Smooth muscle cell (in vitro differentiated cells): ENCODE measurements at regions not wholly inside any gene's neighbourhood (a gene's known extent, or its start where the extent isn't known, plus 50 kb on each side); places are given as distances from the start of the nearest gene placed in this dataset.
A peak's percentile ranks its signal among the peaks of the same experiment; 100 is the strongest.

Source experiments
- DNase-seq: peaks from one replicate; lab custom pipeline; 2025; ENCODE audit not compliant: unreplicated experiment; lab: John Stamatoyannopoulos, UW
- H2AFZ ChIP-seq: fragments of 200-600 bp; sonication (generic); 2 replicates; pipeline ENCODE4 v1.6.0; 2016; ENCODE audit warnings: antibody characterized with exemption, low read depth, mild to moderate bottlenecking
- H3F3A ChIP-seq: fragments of 200-600 bp; sonication (generic); 2 replicates; pipeline ENCODE4 v1.6.0; 2017; ENCODE audit warnings: antibody characterized with exemption, low read depth
- H3K27ac ChIP-seq: fragments of 200-600 bp; sonication (generic); 2 replicates; pipeline ENCODE4 v1.5.1; 2016; ENCODE audit warnings: low read depth, mild to moderate bottlenecking
- H3K27me3 ChIP-seq: fragments of 200-600 bp; sonication (generic); 2 replicates; pipeline ENCODE4 v1.6.1; 2016; ENCODE audit warnings: low read depth, mild to moderate bottlenecking
- H3K36me3 ChIP-seq: fragments of 200-600 bp; sonication (generic); 2 replicates; pipeline ENCODE4 v1.5.1; 2016; ENCODE audit warnings: low read depth
- H3K4me1 ChIP-seq: fragments of 200-600 bp; sonication (generic); 2 replicates; pipeline ENCODE4 v1.5.1; 2016; ENCODE audit warnings: low read depth
- H3K4me2 ChIP-seq: fragments of 200-600 bp; sonication (generic); 2 replicates; pipeline ENCODE4 v1.6.0; 2016; ENCODE audit warnings: mild to moderate bottlenecking
- H3K4me3 ChIP-seq: fragments of 200-600 bp; sonication (generic); 2 replicates; pipeline ENCODE4 v1.5.1; 2016; ENCODE audit warnings: mild to moderate bottlenecking
- H3K79me2 ChIP-seq: fragments of 200-600 bp; sonication (generic); 2 replicates; pipeline ENCODE4 v1.6.0; 2016; ENCODE audit warnings: low read depth, mild to moderate bottlenecking
- H3K9ac ChIP-seq: fragments of 200-600 bp; sonication (generic); 2 replicates; pipeline ENCODE4 v1.6.0; 2016; ENCODE audit warnings: low read depth
- H3K9me3 ChIP-seq: fragments of 200-600 bp; sonication (generic); replicated peaks from 2 replicates; pipeline ENCODE4 v1.5.1; 2016; ENCODE audit warnings: low read depth
- H4K20me1 ChIP-seq: fragments of 200-600 bp; sonication (generic); 2 replicates; pipeline ENCODE4 v1.6.0; 2016; ENCODE audit warnings: low read depth
- WGBS: methylation state at CpG from one replicate; pipeline ENCODE4 v1.1.7; 2016; ENCODE audit warnings: low lambda C conversion rate; 5-methylcytosine and 5-hydroxymethylcytosine counted together
- TF ChIP-seq, protein P1 (sequence below): fragments of 200-600 bp; sonication (generic); IDR thresholded peaks from 2 replicates; pipeline ENCODE4 v1.5.1; 2017; ENCODE audit warnings: borderline replicate concordance, mild to moderate bottlenecking, antibody characterized with exemption; ENCODE audit not compliant: insufficient read depth, poor library complexity, severe bottlenecking

DNA sequence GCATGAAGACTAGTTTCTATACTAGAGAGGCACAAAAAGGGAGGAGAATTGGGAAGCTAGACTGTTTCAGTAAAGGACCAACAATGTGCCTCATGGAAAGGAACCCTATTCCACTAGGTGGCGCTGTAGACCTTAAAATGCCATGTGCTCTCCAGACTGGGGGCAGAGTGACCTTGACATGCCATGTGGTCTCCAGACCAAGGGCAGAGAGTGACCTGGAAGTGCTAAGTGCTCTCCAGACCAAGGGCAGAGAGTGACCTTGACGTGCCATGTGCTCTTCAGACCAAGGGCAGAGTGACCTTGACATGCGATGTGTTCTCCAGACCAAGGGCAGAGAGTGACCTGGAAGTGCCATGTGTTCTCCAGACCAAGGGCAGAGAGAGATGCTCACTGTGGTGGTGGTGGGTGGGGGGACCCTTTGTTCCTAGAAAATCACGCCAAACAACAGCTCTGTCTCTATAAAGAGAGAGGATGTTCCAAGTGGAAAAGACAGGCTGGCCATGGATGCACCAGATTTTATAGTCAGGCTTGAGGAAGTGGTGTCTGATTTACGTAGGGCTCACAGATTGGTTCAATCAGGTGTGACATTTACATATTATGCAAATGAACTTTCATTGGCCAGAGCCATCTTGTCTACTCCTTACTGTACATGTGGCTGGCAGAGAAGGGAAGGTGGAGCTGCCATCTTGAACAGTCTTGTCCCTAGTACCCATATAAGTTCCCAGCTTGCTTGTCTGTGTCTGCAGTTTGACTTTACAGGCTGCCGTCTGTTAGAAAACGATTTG lies 344.0 kb upstream of the DDX18 start:
- no peaks in the 10 kb centered on the region for H3K27me3 ChIP-seq
- no peaks in the 10 kb centered on the region for H3K4me1 ChIP-seq
- H3K9ac ChIP-seq: no peak overlapping the region
- H3K4me2 ChIP-seq: no peak overlapping the region
- no peak overlapping the region for H2AFZ ChIP-seq
- TF ChIP-seq, protein P1, sequence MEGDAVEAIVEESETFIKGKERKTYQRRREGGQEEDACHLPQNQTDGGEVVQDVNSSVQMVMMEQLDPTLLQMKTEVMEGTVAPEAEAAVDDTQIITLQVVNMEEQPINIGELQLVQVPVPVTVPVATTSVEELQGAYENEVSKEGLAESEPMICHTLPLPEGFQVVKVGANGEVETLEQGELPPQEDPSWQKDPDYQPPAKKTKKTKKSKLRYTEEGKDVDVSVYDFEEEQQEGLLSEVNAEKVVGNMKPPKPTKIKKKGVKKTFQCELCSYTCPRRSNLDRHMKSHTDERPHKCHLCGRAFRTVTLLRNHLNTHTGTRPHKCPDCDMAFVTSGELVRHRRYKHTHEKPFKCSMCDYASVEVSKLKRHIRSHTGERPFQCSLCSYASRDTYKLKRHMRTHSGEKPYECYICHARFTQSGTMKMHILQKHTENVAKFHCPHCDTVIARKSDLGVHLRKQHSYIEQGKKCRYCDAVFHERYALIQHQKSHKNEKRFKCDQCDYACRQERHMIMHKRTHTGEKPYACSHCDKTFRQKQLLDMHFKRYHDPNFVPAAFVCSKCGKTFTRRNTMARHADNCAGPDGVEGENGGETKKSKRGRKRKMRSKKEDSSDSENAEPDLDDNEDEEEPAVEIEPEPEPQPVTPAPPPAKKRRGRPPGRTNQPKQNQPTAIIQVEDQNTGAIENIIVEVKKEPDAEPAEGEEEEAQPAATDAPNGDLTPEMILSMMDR: peak; percentile 61
- H3K4me3 ChIP-seq: no peak overlapping the region
- H4K20me1 ChIP-seq: no peaks in the 10 kb centered on the region
- no peak overlapping the region for H3K27ac ChIP-seq
- DNase-seq: no peak
- H3K79me2 ChIP-seq: no peaks in the 10 kb centered on the region
- no peaks in the 10 kb centered on the region for H3K36me3 ChIP-seq
- 80% methylated on average over 7 of the region's 7 CpGs for WGBS
- H3F3A ChIP-seq: no peaks in the 10 kb centered on the region
- no peaks in the 10 kb centered on the region for H3K9me3 ChIP-seq

DNA sequence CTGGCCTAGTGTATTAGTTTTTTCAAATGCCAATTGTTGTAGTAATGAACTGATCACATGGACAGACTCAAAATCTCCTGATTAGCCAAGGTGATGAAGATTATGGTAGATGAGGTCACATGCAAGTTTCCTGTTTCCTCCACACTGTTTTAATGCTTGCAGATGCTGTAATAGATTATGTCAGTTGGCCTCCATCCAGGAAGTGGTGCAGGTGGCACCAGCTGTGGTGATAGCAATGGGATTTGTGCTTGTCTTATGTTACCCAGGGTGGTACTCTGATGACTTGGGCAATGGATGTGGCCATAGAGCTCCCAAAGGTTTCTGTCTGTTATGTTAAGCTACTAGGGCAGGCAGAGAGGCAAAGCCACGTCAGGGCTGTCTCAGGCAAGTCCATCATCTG lies 332.9 kb upstream of the DDX18 start:
- 90% methylated on average over 1 of the region's 1 CpG for WGBS
- no peak for DNase-seq
- Histone ChIP-seq H3K9me3 (no peaks in the 10 kb centered on the region), H3K4me1 (no peaks in the 10 kb centered on the region), H3F3A (no peaks in the 10 kb centered on the region), H4K20me1 (no peaks in the 10 kb centered on the region), H3K27me3 (no peaks in the 10 kb centered on the region), H3K4me3 (no peak overlapping the region), H3K27ac (no peak overlapping the region), H3K4me2 (no peak overlapping the region), H2AFZ (no peak overlapping the region), H3K79me2 (no peaks in the 10 kb centered on the region), H3K36me3 (no peaks in the 10 kb centered on the region), H3K9ac (no peak overlapping the region)
- TF ChIP-seq, protein P1: no peak

DNA sequence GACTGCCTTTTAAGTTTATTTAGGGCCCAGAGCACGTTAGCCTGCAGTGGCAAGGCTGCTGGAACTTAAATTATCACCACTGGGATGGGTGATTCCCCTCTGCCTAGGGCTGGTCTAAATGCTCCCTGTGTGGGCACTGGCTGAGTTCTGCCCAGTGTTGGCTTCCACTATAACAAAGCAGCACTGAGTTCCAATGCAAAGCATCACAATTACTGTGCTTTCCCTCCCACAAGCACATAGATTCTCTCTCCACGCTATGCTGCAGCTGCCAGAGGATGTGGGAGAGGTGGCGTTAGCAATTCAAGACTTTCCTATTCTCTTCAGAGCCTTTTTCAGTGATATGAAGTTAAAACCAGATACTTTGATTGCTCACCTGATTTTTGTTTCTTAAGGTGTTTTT lies 328.9 kb upstream of the DDX18 start:
- H3F3A ChIP-seq: no peaks in the 10 kb centered on the region
- H3K36me3 ChIP-seq: no peaks in the 10 kb centered on the region
- H3K4me3 ChIP-seq: no peak overlapping the region
- no peak overlapping the region for H3K27ac ChIP-seq
- H4K20me1 ChIP-seq: no peaks in the 10 kb centered on the region
- DNase-seq: no peak
- no peaks in the 10 kb centered on the region for H3K79me2 ChIP-seq
- 82% methylated on average over 3 of the region's 3 CpGs for WGBS
- H3K9ac ChIP-seq: no peak overlapping the region
- no peaks in the 10 kb centered on the region for H3K4me1 ChIP-seq
- H2AFZ ChIP-seq: no peak overlapping the region
- no peak overlapping the region for H3K4me2 ChIP-seq
- no peaks in the 10 kb centered on the region for H3K9me3 ChIP-seq
- TF ChIP-seq, protein P1: no peak
- no peaks in the 10 kb centered on the region for H3K27me3 ChIP-seq

DNA sequence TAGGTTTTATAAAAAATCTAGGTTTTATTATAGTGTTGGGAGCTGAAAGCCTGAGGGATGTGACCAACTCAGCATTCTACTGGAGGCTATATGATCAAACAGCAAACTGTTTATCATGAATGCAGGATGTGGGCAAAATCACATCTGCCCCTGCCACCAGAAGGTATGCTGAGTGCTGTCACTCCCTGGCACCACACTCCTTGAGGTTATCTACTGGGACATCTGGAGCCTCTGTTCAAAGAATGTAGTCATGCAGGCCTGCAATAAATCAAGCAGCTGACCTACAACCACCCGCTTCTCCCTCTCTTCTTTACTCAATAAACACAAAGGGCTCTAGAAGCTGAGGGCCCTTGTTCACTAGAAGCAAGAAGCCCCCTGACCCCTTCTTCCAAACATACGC lies 328.4 kb upstream of the DDX18 start:
- H3K4me3 ChIP-seq: no peak overlapping the region
- no peaks in the 10 kb centered on the region for H4K20me1 ChIP-seq
- no peaks in the 10 kb centered on the region for H3K27me3 ChIP-seq
- H2AFZ ChIP-seq: no peak overlapping the region
- H3F3A ChIP-seq: no peaks in the 10 kb centered on the region
- no peak overlapping the region for H3K9ac ChIP-seq
- H3K4me1 ChIP-seq: no peaks in the 10 kb centered on the region
- DNase-seq: no peak
- H3K79me2 ChIP-seq: no peaks in the 10 kb centered on the region
- TF ChIP-seq, protein P1: no peak
- no peak overlapping the region for H3K27ac ChIP-seq
- H3K4me2 ChIP-seq: no peak overlapping the region
- 88% methylated on average over 2 of the region's 2 CpGs for WGBS
- no peaks in the 10 kb centered on the region for H3K36me3 ChIP-seq
- no peaks in the 10 kb centered on the region for H3K9me3 ChIP-seq
